HFF-Myc (cell line): ENCODE measurements at regions not wholly inside any gene's neighbourhood (a gene's known extent, or its start where the extent isn't known, plus 50 kb on each side); places are given as distances from the start of the nearest gene placed in this dataset.

Experiments used
- DNase-seq: peaks from one replicate; pipeline ENCODE4 v3.0.0-alpha.2; 2011; ENCODE audit warnings: low read depth; ENCODE audit errors: extremely low read depth
- H3K4me3 ChIP-seq: replicated peaks from 2 replicates; pipeline ENCODE4 v1.5.1; 2011; ENCODE audit warnings: low read depth, mild to moderate bottlenecking, control low read depth, low read length
- CTCF ChIP-seq: IDR thresholded peaks from 2 replicates; pipeline ENCODE4 v1.5.1; 2012; ENCODE audit warnings: mild to moderate bottlenecking, low read depth, low read length, control low read depth; ENCODE audit errors: missing control alignments

DNA sequence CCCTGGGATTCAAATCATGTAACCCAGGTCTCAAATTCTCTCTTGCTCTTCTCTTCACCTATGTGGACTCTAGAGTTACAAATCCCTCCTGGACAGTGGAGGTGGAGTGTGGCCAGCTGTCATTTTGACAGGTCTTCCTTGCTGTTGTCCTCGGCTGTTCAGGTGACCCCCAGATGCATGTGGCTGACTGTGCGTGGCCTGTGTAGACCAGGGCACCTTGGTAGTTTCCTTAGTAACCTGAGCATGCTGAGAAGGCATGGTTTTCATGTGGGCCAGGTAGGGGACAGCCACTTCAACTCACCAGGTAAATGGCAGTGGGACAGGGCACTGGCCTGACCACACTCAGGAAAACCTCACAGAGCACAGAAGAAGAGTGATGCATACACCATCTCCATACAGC is 155.0 kb upstream of the TSHZ3 start:
- no peak for TF ChIP-seq CTCF
- no peak for DNase-seq
- no peak overlapping the region for H3K4me3 ChIP-seq

- DNase-seq, result no peak
- no peak for TF ChIP-seq CTCF
Observed at GRCh38 chr19:31505596-31505910, 156.3 kb upstream of the TSHZ3 start.

DNA sequence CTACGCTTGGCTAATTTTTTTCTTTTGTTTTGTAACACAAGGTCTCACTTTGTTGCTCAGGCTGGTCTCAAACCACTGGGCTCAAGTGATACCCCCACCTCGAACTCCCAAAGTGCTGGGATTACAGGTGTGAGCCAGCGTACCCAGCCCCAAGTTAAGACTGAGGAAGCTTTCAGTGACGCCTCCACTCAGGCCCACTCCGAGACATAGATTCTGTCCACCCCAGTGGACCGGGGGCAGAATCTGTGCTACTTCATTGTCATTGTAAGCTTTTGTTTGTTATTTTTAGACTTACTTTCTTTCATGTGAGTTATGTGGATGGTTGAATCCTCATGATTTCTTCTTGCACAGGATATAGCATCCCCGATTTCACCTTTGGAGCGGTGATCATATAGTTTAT is 156.9 kb upstream of the TSHZ3 start:
- DNase-seq, result no peak
- TF ChIP-seq CTCF, result no peak
- H3K4me3 ChIP-seq, result no peak overlapping the region

More at GRCh38 chr19:31505596-31505910, 156.3 kb upstream of the TSHZ3 start:
- no peak overlapping the region for H3K4me3 ChIP-seq

GRCh38 chr19:31510635-31511034 is 161.4 kb upstream of the TSHZ3 start:
- no peak overlapping the region for H3K4me3 ChIP-seq
- DNase-seq, result no peak
- TF ChIP-seq CTCF, result no peak

DNA sequence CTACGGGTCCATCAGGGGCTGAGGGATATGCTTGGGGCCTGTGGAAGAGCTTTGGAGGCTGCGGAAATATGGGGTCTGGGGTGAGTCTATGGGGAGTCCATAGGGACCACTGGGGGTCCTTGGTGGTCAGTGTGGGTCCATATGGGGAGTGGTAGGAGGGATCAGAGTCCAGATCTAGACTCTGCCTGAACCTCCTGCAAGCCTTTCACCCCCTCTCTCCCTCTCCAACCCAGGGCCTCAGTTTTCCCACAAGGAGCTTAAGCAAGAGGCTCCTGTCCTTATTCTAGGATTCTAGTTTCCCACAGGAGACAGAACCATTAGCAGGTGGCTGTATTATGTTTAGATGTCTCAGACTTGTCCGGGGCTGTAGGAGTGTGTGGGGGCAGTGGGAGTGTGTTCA is 161.9 kb upstream of the TSHZ3 start:
- no peak for DNase-seq
- H3K4me3 ChIP-seq, result no peak overlapping the region
- TF ChIP-seq CTCF, result no peak

GRCh38 chr19:31511696-31512095 is 162.5 kb upstream of the TSHZ3 start:
- no peak overlapping the region for H3K4me3 ChIP-seq
- TF ChIP-seq CTCF, result no peak
- no peak for DNase-seq

GRCh38 chr19:31512181-31512970 is 163.1 kb upstream of the TSHZ3 start:
- TF ChIP-seq CTCF, result no peak
- no peak for DNase-seq
- no peak overlapping the region for H3K4me3 ChIP-seq
